ENCODE measurements at regions not wholly inside any gene's neighbourhood (a gene's known extent, or its start where the extent isn't known, plus 50 kb on each side); places are given as distances from the start of the nearest gene placed in this dataset.

DNA sequence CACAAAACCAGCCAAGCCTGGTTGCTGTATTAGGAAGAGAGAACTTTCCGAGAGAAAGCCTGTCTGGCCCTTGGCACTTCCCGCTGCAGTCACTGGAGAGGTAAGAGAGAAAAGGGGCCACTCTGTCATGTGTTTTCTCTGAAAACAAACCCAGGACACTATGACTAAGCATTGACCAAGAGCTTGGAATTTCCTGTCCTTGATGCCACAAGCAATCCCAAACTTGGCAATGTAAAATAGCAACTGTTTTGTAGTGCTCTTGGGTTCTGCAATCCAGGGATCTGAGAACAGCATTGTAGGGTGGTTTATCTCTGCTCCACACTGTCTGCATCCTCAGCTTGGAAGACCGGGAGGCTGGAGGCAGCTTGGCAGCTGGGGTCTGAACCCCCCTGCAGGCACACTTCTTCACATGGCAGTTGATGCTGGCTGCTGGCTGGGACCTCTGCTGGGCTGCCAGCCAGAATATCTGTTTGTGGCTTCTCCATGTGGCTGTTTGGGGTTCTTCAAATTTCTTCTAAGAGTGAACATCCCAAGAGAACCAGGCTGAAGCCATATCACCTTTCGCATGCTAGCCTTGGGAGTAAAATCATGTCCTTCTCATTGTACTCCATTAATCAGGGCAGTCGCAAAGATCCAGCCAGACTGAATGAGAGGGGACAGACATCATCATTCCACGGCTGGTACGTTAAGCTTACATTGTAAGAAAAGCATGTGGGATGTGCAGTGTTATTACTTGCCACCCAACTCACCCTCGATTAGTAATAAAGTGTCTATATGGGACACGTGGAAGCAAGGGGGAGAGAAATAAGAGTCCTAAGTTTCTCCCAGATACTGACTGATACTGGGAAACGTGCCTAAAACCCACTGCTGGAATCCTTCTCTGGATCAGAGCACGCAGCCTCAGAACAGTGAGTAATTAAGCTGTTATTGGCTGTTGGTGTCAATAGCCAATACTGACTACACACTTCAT is 537.4 kb upstream of the B3GAT1 start:
- no peak overlapping the region for H3K27ac ChIP-seq

DNA sequence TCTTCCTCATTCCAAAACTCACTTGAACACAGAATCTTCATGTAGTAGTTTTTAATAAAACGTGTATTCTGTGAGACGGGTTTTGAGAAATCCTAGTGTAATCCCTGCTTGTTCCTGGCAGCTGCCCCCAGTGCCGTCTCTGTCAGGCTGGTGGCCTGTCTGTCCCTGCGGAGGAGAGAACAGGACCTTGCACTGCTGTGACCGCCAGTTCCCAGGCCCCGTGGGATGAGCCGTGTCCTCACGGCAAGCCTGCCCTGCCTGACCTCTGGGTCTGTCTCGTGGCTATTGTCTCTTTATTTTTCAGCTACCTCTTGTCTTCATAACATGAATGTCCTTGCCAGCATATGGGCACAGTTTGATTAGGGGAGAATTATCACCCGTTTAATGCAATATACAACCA is 535.5 kb upstream of the B3GAT1 start:
- H3K4me1 ChIP-seq (replicated peaks) = no peaks in the 10 kb centered on the region
- H3K27ac ChIP-seq = no peak overlapping the region
- H3K27me3 ChIP-seq (replicated peaks; ENCODE audit: insufficient read depth) = no peaks in the 10 kb centered on the region
- intact Hi-C loops (cut with DNase I) = no loop called here
- 89% methylated on average over 10 of the region's 10 CpGs for WGBS
- no peaks in the 10 kb centered on the region for H3K9me3 ChIP-seq
- TF ChIP-seq, protein P1, sequence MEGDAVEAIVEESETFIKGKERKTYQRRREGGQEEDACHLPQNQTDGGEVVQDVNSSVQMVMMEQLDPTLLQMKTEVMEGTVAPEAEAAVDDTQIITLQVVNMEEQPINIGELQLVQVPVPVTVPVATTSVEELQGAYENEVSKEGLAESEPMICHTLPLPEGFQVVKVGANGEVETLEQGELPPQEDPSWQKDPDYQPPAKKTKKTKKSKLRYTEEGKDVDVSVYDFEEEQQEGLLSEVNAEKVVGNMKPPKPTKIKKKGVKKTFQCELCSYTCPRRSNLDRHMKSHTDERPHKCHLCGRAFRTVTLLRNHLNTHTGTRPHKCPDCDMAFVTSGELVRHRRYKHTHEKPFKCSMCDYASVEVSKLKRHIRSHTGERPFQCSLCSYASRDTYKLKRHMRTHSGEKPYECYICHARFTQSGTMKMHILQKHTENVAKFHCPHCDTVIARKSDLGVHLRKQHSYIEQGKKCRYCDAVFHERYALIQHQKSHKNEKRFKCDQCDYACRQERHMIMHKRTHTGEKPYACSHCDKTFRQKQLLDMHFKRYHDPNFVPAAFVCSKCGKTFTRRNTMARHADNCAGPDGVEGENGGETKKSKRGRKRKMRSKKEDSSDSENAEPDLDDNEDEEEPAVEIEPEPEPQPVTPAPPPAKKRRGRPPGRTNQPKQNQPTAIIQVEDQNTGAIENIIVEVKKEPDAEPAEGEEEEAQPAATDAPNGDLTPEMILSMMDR (IDR thresholded peaks at IDR 0.05) = no peak
- TF ChIP-seq POLR2AphosphoS5 (IDR thresholded peaks at IDR 0.05) (no peak), POLR2A (IDR thresholded peaks at IDR 0.05) (no peak)
- no peaks in the 10 kb centered on the region for H3K36me3 ChIP-seq
- no peak for DNase-seq (ENCODE audit: low spot score)
- H3K4me3 ChIP-seq = no peak overlapping the region

More for the DNA sequence above, 537.4 kb upstream of the B3GAT1 start:
- 59% methylated on average over 11 of the region's 11 CpGs for WGBS
- H3K36me3 ChIP-seq = no peaks in the 10 kb centered on the region
- no peaks in the 10 kb centered on the region for H3K27me3 ChIP-seq (replicated peaks; ENCODE audit: insufficient read depth)
- no peak for TF ChIP-seq POLR2A (IDR thresholded peaks at IDR 0.05)
- no peak for TF ChIP-seq POLR2AphosphoS5 (IDR thresholded peaks at IDR 0.05)
- TF ChIP-seq, protein P1 (IDR thresholded peaks at IDR 0.05) = no peak
- intact Hi-C loops (cut with DNase I) = no loop called here
- DNase-seq (ENCODE audit: low spot score) = no peak
- no peaks in the 10 kb centered on the region for H3K4me1 ChIP-seq (replicated peaks)
- H3K9me3 ChIP-seq = no peaks in the 10 kb centered on the region
- H3K4me3 ChIP-seq = no peak overlapping the region

DNA sequence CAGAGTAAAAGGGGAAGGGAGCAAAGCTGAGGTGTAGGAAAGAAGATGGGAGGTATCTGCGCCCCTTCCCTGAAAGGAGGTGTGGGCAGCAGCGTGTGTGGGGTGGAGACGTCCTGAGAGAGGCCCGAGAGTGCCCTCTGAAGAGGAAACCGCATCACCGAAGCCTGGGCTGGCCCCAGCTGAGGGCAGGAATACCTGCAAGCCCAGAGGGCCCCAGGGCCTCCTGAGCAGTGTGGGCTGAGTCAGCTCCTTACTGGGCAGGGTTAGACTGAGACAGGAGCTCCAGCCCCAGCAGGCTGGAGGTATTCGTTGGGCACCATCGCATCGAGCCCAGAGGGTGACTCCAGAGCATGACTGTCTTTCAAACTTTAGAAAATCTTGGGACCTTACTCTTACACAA is 534.0 kb upstream of the B3GAT1 start:
- H3K4me1 ChIP-seq (replicated peaks) = no peaks in the 10 kb centered on the region
- H3K9me3 ChIP-seq = no peaks in the 10 kb centered on the region
- H3K36me3 ChIP-seq = no peaks in the 10 kb centered on the region
- H3K4me3 ChIP-seq = no peak overlapping the region
- no peak overlapping the region for H3K27ac ChIP-seq
- WGBS = 69% methylated on average over 9 of the region's 9 CpGs
- H3K27me3 ChIP-seq (replicated peaks; ENCODE audit: insufficient read depth) = no peaks in the 10 kb centered on the region
- no peak for TF ChIP-seq POLR2A (IDR thresholded peaks at IDR 0.05)
- TF ChIP-seq, protein P1 (IDR thresholded peaks at IDR 0.05) = no peak
- TF ChIP-seq POLR2AphosphoS5 (IDR thresholded peaks at IDR 0.05) = no peak
- intact Hi-C loops (cut with DNase I) = no loop called here
- DNase-seq (ENCODE audit: low spot score) = no peak

DNA sequence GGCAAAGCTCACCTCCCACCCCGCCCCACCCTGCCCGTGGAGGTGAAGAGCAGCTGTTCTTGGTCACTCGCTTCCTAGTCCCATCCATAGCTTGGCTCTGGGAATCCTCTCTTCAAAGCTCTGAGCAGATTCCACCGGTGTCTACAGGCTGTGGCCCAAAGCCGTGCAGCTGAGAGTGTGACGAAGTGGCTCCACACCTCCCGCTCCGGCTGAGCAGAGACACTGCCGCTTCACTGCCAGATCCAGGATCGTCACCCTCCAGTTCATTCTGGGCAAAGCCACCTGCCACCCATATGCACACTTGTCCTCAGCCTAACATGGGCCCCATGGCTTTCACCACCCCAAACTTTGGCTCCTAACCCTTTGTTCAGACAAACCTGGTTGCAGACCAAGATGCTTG is 532.9 kb upstream of the B3GAT1 start:
- Histone ChIP-seq H3K27ac (no peak overlapping the region), H3K27me3 (replicated peaks; ENCODE audit: insufficient read depth) (no peaks in the 10 kb centered on the region), H3K36me3 (no peaks in the 10 kb centered on the region), H3K4me3 (no peak overlapping the region), H3K4me1 (replicated peaks) (no peaks in the 10 kb centered on the region), H3K9me3 (no peaks in the 10 kb centered on the region)
- WGBS = 90% methylated on average over 10 of the region's 10 CpGs
- no peak for DNase-seq (ENCODE audit: low spot score)
- intact Hi-C loops (cut with DNase I) = no loop called here
- TF ChIP-seq, protein P1 (IDR thresholded peaks at IDR 0.05) = no peak
- TF ChIP-seq POLR2AphosphoS5 (IDR thresholded peaks at IDR 0.05) (no peak), POLR2A (IDR thresholded peaks at IDR 0.05) (no peak)

DNA sequence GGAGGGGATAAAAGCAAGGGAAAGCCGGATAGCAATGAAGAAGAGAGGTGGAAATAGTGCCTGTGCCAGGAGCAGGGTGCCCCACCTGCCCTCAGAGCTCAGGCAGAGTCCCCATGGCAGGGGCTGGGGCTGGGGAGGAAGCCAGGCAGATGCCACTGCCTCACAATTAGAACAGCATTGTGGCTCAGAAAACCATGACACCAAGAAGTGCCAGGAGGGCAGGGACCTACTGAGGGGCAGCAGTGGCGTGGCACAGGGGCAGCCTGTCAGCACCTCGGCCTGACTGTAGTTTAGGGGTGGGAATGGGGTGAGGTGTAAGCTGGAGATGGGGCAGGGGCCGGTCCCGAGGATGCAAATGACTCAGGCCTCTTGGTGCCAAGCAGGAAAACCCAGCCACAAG is 532.1 kb upstream of the B3GAT1 start:
- Histone ChIP-seq H3K27ac (no peak overlapping the region), H3K4me1 (replicated peaks) (no peaks in the 10 kb centered on the region), H3K9me3 (no peaks in the 10 kb centered on the region), H3K36me3 (no peaks in the 10 kb centered on the region), H3K27me3 (replicated peaks; ENCODE audit: insufficient read depth) (no peaks in the 10 kb centered on the region), H3K4me3 (no peak overlapping the region)
- WGBS = 88% methylated on average over 5 of the region's 5 CpGs
- DNase-seq (ENCODE audit: low spot score) = no peak
- intact Hi-C loops (cut with DNase I) = no loop called here
- no peak for TF ChIP-seq POLR2AphosphoS5 (IDR thresholded peaks at IDR 0.05)

Data from prostate gland (tissue), 2 donors.